Testis (tissue), 2 donors: ENCODE measurements at regions not wholly inside any gene's neighbourhood (a gene's known extent, or its start where the extent isn't known, plus 50 kb on each side); places are given as distances from the start of the nearest gene placed in this dataset.

Experiments
- DNase-seq: peaks from one replicate; pipeline ENCODE4 v3.0.0-alpha.2; 2019
- H3K27ac ChIP-seq, 2 donors: fragments of 200-600 bp; sonication (generic); one replicate each; pipeline ENCODE4 v1.5.1; 2019
- H3K27me3 ChIP-seq: fragments of 200-600 bp; sonication (generic); one replicate; pipeline ENCODE4 v1.5.1; 2019
- H3K36me3 ChIP-seq: fragments of 200-600 bp; sonication (generic); one replicate; pipeline ENCODE4 v1.5.1; 2017; ENCODE audit warnings: low read depth; ENCODE audit errors: missing control alignments
- H3K4me1 ChIP-seq: fragments of 200-600 bp; sonication (generic); one replicate; pipeline ENCODE4 v1.5.1; 2019
- H3K4me3 ChIP-seq, 2 donors: fragments of 200-600 bp; sonication (generic); one replicate each; pipeline ENCODE4 v1.5.1; 2017 to 2019
- H3K9me3 ChIP-seq: fragments of 200-600 bp; sonication (generic); one replicate; pipeline ENCODE4 v1.5.1; 2017
- CTCF ChIP-seq, 3 experiments: fragments of 450-650 bp in 2 of 3; fragments of 200-600 bp in 1 of 3; sonication (generic) in 1 of 3; IDR thresholded peaks; one replicate each; pipeline ENCODE4 v1.5.1; 2016 to 2019; ENCODE audit warnings: antibody characterized with exemption in 3 of 3, mild to moderate bottlenecking in 2 of 3, moderate library complexity in 1 of 3
- POLR2A ChIP-seq: fragments of 450-650 bp; IDR thresholded peaks from one replicate; pipeline ENCODE4 v1.6.1; 2017; ENCODE audit warnings: antibody characterized with exemption, mild to moderate bottlenecking, moderate library complexity
- WGBS, 2 donors: methylation state at CpG; one replicate each; pipeline ENCODE4 v1.1.5; 2018; 5-methylcytosine and 5-hydroxymethylcytosine counted together
- intact Hi-C: fragments of 100-400 bp; cut with DNase I; formaldehyde crosslinking; loops from one replicate; pipeline ENCODE4 v1.15.1; 2023; ENCODE audit warnings: low total_unique reads

- 45 to 69% methylated on average over 2 to 4 of the region's 4 CpGs for WGBS, 2 donors
- no peaks in the 10 kb centered on the region for H3K9me3 ChIP-seq
- H3K27me3 ChIP-seq: no peaks in the 10 kb centered on the region
- TF ChIP-seq POLR2A (no peak), CTCF (IDR thresholded peaks at IDR 0.05) (no peak)
- no peak for DNase-seq
- peaks cover 3% of the 10 kb centered on the region for H3K4me1 ChIP-seq
- no peak overlapping the region for H3K4me3 ChIP-seq
- intact Hi-C loops: no loop called here
- H3K27ac ChIP-seq: no peak overlapping the region
- no peaks in the 10 kb centered on the region for H3K36me3 ChIP-seq
Measured at GRCh38 chr1:29806646-29807319, 570.5 kb downstream of the PTPRU start.

DNA sequence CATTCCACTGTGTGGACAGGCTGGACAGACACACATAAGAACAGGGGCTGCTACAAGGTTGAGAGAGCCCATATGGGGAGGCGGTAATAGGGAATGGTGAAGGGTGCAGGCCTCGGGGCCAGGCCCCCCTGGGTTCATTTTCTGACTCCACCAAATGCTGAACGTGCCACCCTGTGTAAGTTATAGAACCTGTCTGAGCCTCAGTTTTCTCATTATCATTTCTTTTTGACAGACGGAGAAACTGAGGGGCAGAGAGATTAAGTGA lies 569.5 kb downstream of the PTPRU start:
- Histone ChIP-seq H3K27me3 (no peaks in the 10 kb centered on the region), H3K4me1 (peaks cover 3% of the 10 kb centered on the region), H3K36me3 (no peaks in the 10 kb centered on the region), H3K4me3 (no peak overlapping the region), H3K9me3 (no peaks in the 10 kb centered on the region), H3K27ac (no peak overlapping the region)
- TF ChIP-seq CTCF (IDR thresholded peaks at IDR 0.05) (no peak), POLR2A (no peak)
- intact Hi-C loops: no loop called here
- DNase-seq: no peak
- WGBS, 2 donors: 91 to 93% methylated on average over 4 of the region's 4 CpGs

GRCh38 chr1:29805122-29805895 lies 569.0 kb downstream of the PTPRU start:
- Histone ChIP-seq H3K4me3 (no peak overlapping the region), H3K36me3 (no peaks in the 10 kb centered on the region), H3K4me1 (peaks cover 3% of the 10 kb centered on the region), H3K27ac (no peak overlapping the region), H3K27me3 (no peaks in the 10 kb centered on the region), H3K9me3 (no peaks in the 10 kb centered on the region)
- TF ChIP-seq POLR2A: no peak
- no peak for TF ChIP-seq CTCF (IDR thresholded peaks at IDR 0.05)
- intact Hi-C loops: no loop called here
- no peak for DNase-seq
- 50 to 81% methylated on average over 2 to 11 of the region's 11 CpGs for WGBS, 2 donors

- WGBS, 2 donors: 60 to 66% methylated on average over 6 of the region's 6 CpGs
- intact Hi-C loops: no loop called here
Measured at GRCh38 chr1:29804181-29804899, 568.0 kb downstream of the PTPRU start.

More at GRCh38 chr1:29804181-29804899, 568.0 kb downstream of the PTPRU start:
- H3K4me3 ChIP-seq: no peak overlapping the region
- H3K9me3 ChIP-seq: no peaks in the 10 kb centered on the region
- no peak for TF ChIP-seq POLR2A
- no peak for TF ChIP-seq CTCF (IDR thresholded peaks at IDR 0.05)
- no peaks in the 10 kb centered on the region for H3K27me3 ChIP-seq
- no peak overlapping the region for H3K27ac ChIP-seq
- H3K4me1 ChIP-seq: peaks cover 3% of the 10 kb centered on the region
- no peak for DNase-seq
- H3K36me3 ChIP-seq: no peaks in the 10 kb centered on the region
